T-helper 2 cell treated with Interferon-gamma antibody and Interleukin-4, amounts not matched to agents 100 ng/mL and 5 ng/mL, for 36 hours (primary cell): ENCODE measurements at regions not wholly inside any gene's neighbourhood (a gene's known extent, or its start where the extent isn't known, plus 50 kb on each side); places are given as distances from the start of the nearest gene placed in this dataset.
"Not testable (repeated sequence)": the region's sequence is repeated elsewhere in the genome, so short reads cannot be mapped to it uniquely, and the experiment has no call there.

Source experiments
- intact Hi-C: fragments of 100-400 bp; cut with micrococcal nuclease; formaldehyde crosslinking; loops from one replicate; pipeline ENCODE4 v1.15.1; 2023

GRCh38 chr4:143819029-143819428 is 86.3 kb downstream of the GYPE start:
- intact Hi-C loops = no loop called here

- intact Hi-C loops = not testable (repeated sequence)
These were observed 87.5 kb downstream of the GYPE start for GRCh38 chr4:143817866-143818265.

GRCh38 chr4:143815375-143815774 is 90.0 kb downstream of the GYPE start:
- intact Hi-C loops = not testable (repeated sequence)

- intact Hi-C loops = not testable (repeated sequence)
These were observed 91.8 kb downstream of the GYPE start for GRCh38 chr4:143813431-143814154.

- intact Hi-C loops = not testable (repeated sequence)
These were observed 91.2 kb upstream of the FREM3 start for GRCh38 chr4:143791693-143792092.

GRCh38 chr4:143790425-143790824 is 90.0 kb upstream of the FREM3 start:
- intact Hi-C loops = not testable (repeated sequence)

- intact Hi-C loops = not testable (repeated sequence)
These were observed 89.1 kb upstream of the FREM3 start for GRCh38 chr4:143789618-143790017.

- intact Hi-C loops = no loop called here
These were observed 84.1 kb upstream of the FREM3 start for GRCh38 chr4:143784567-143784966.

GRCh38 chr4:143782521-143782920 is 82.0 kb upstream of the FREM3 start:
- intact Hi-C loops = no loop called here

GRCh38 chr4:143773998-143774895 is 73.8 kb upstream of the FREM3 start:
- intact Hi-C loops = loop anchor here (5.0 to 10.0 kb wide), 3 partner anchors 133 to 371 kb away; partner anchors contain the start of genes GYPA and GYPE

- intact Hi-C loops = loop anchor here (5.0 to 10.0 kb wide), 3 partner anchors 136 to 374 kb away; partner anchors contain the start of genes GYPA and GYPE
These were observed 70.8 kb upstream of the FREM3 start for GRCh38 chr4:143771269-143771668.

GRCh38 chr4:143768007-143768591 is 67.6 kb upstream of the FREM3 start:
- intact Hi-C loops = no loop called here

- intact Hi-C loops = no loop called here
These were observed 63.1 kb upstream of the FREM3 start for GRCh38 chr4:143763587-143763986.

- intact Hi-C loops = no loop called here
These were observed 62.0 kb upstream of the FREM3 start for GRCh38 chr4:143762511-143762910.
